ENCODE measurements at regions not wholly inside any gene's neighbourhood (a gene's known extent, or its start where the extent isn't known, plus 50 kb on each side); places are given as distances from the start of the nearest gene placed in this dataset.

DNA sequence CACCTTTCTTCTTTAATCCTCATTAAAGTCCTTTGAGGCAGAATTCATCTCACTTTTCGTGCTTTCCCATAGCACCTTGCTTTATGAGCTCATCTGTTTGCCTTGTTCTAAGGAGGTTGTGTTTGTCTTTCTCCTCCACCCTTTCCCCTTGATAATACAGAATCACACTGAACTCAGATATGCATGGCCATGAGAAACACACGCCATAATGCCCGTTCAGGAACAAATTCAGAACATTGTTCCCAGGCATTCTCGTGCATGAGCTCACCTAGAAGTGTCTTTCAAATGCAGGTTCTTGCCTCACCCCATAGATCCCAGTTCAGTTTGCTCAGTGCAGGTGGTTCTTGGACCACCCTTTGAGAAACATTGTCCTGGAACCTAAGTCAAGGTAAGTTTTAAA, 71.1 kb downstream of the TMEM114 start:
- H3K27ac ChIP-seq, result no peak overlapping the region
- no peak for TF ChIP-seq ZFX (IDR thresholded peaks at IDR 0.05)
- TF ChIP-seq, protein P1, sequence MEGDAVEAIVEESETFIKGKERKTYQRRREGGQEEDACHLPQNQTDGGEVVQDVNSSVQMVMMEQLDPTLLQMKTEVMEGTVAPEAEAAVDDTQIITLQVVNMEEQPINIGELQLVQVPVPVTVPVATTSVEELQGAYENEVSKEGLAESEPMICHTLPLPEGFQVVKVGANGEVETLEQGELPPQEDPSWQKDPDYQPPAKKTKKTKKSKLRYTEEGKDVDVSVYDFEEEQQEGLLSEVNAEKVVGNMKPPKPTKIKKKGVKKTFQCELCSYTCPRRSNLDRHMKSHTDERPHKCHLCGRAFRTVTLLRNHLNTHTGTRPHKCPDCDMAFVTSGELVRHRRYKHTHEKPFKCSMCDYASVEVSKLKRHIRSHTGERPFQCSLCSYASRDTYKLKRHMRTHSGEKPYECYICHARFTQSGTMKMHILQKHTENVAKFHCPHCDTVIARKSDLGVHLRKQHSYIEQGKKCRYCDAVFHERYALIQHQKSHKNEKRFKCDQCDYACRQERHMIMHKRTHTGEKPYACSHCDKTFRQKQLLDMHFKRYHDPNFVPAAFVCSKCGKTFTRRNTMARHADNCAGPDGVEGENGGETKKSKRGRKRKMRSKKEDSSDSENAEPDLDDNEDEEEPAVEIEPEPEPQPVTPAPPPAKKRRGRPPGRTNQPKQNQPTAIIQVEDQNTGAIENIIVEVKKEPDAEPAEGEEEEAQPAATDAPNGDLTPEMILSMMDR (conservative IDR thresholded peaks at IDR 0.05), result no peak

DNA sequence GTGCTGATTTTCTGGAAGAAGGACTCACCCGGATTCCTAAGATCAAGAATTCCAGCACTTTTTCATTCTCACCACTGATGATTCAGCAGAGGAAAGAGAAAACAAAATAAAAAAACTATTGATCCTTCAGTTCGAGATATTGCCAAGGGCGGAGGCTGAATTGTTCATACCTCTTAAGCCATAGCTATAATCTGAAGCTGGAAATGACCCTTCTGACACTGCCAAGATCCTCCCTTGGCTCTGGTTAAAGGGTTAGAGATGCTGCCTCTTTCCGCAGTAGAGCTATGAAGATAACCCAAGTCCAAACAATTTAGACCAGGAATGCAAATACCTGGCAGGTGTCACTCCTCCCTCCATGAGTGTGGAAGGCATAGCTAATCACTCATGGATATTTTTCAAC, 73.0 kb downstream of the TMEM114 start:
- no peak overlapping the region for H3K27ac ChIP-seq
- no peak for TF ChIP-seq ZFX (IDR thresholded peaks at IDR 0.05)
- TF ChIP-seq, protein P1 (conservative IDR thresholded peaks at IDR 0.05), result no peak

DNA sequence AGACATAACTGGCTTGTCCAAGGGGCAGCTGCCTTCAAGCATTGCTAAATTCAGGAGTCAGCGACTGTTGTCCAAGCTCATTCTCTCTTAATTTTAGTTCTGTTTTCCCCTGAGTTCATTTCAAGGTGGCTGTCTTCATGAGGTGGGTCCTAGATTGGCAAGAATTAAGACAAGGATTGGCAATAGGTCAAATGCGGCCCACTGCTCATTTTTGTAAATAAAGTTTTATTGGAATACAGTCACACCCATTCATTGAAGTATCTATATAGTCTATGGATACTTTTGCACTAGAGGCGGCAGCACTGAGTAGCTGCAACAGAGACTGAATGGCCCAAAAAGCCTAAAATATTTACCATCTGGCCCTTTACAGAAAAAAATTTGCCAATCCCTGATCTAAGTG, 73.8 kb downstream of the TMEM114 start:
- no peak overlapping the region for H3K27ac ChIP-seq
- TF ChIP-seq, protein P1 (conservative IDR thresholded peaks at IDR 0.05), result no peak
- TF ChIP-seq ZFX (IDR thresholded peaks at IDR 0.05), result no peak

DNA sequence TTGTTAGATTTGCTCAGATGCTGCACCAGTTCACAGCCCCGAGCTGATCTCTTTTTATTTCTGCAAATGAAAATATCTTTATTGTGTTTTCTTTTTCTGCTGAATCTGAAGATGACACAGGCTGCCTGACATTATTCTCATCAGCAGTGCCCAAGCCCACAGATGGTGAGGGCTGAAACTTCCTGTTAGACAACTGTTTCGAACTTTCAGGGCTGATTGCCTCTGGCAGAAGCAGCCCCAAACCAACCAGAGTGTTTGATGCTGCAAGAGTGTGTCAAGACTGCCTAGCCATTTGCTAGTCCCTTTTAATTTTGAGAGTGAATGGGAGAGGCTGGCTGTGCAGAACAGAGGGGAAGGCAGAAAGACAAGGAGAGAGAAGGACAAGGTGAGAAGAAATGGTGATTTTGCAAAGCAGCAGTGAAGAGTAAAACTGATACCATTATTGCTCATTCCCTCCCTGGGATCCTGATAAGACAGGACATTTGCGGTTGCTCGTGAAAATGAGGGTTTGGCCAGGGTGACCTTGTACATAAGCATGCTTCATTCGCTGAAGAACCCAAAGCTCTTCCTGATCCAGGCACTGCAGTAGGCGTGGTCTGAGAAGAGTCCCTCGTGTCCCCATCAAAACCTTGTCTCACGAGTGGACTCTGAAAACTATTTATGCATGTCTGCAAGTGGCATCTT, 77.2 kb downstream of the TMEM114 start:
- no peak for TF ChIP-seq ZFX (IDR thresholded peaks at IDR 0.05)
- TF ChIP-seq, protein P1 (conservative IDR thresholded peaks at IDR 0.05), result no peak
- H3K27ac ChIP-seq, result no peak overlapping the region

DNA sequence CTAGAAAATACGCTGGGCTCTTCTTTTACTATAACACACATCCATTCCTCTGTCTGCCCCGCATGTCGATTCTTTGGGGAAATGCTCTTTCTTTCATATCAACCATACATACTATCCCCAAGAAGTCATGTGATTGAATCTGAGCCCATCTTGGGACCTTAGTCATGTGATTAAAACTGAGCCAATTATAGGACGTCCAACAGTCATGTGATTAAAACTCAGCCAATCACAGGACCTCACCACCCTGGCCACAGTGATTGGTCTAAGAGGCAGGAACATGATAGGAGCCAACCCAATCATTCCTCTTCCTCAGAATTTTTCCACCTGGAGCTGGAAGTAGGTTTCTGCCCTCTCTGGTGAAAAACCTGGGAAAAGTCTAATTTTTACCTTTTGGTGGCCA, 78.8 kb downstream of the TMEM114 start:
- H3K27ac ChIP-seq, result no peak overlapping the region
- TF ChIP-seq, protein P1 (conservative IDR thresholded peaks at IDR 0.05), result no peak
- no peak for TF ChIP-seq ZFX (IDR thresholded peaks at IDR 0.05)

DNA sequence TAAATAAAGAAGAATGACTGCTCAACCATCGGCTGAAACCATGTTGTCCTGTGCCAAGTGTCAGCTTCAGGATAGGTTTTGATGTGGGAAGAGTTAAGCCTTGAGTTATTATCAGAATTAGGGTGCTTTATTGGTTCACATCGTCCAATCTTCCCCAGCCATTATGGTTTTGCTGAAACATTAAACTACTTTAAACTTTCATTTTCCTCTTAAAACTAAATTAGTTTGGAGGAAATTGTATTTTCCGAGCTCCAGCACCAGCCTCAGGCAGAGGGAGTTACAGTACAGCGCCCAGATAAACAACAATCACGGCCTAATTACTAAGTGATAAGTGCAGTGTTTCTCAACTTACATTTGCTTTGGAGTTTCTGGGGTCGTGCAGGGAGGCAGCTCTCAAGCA, 80.2 kb downstream of the TMEM114 start:
- H3K27ac ChIP-seq, result no peak overlapping the region
- no peak for TF ChIP-seq ZFX (IDR thresholded peaks at IDR 0.05)
- TF ChIP-seq, protein P1 (conservative IDR thresholded peaks at IDR 0.05), result no peak

DNA sequence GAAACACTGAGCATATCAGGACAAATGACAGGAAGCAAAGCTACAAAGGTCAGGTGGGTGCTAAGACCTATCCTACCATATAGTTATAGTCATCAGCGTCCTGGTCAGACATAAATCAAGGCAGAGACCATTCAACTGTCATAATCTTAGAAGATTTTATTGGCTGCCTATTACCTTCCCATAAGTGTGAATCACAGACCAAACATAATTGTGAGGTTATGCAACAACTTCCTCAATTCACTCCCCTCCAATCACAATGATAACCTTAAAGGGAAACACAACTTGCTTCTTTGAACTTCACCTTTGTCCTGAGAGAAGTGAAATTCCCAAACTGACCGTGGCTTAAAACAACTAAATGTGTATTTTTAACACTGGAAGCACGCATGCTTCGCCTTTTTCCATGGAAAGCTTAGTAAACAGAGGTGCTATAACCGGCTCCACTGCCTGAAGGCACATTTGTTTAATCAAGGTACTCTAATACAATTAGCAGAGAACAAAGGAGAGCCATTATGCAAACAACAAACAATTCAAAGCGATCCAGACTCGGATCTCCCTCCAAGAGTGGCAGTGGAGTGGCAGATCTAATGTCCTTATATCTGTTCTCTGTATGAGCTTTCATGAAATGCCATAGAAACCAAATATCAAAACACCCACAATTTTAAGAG, 84.9 kb downstream of the TMEM114 start:
- no peak overlapping the region for H3K27ac ChIP-seq
- TF ChIP-seq, protein P1 (conservative IDR thresholded peaks at IDR 0.05), result no peak
- TF ChIP-seq ZFX (IDR thresholded peaks at IDR 0.05), result no peak

Measured in C4-2B (cell line).